Smooth muscle cell (in vitro differentiated cells): ENCODE measurements at regions not wholly inside any gene's neighbourhood (a gene's known extent, or its start where the extent isn't known, plus 50 kb on each side); places are given as distances from the start of the nearest gene placed in this dataset.

ENCODE experiments used
- DNase-seq: peaks from one replicate; lab custom pipeline; 2025; ENCODE audit not compliant: unreplicated experiment; lab: John Stamatoyannopoulos, UW
- H2AFZ ChIP-seq: fragments of 200-600 bp; sonication (generic); 2 replicates; pipeline ENCODE4 v1.6.0; 2016; ENCODE audit warnings: antibody characterized with exemption, low read depth, mild to moderate bottlenecking
- H3F3A ChIP-seq: fragments of 200-600 bp; sonication (generic); 2 replicates; pipeline ENCODE4 v1.6.0; 2017; ENCODE audit warnings: antibody characterized with exemption, low read depth
- H3K27ac ChIP-seq: fragments of 200-600 bp; sonication (generic); 2 replicates; pipeline ENCODE4 v1.5.1; 2016; ENCODE audit warnings: low read depth, mild to moderate bottlenecking
- H3K27me3 ChIP-seq: fragments of 200-600 bp; sonication (generic); 2 replicates; pipeline ENCODE4 v1.6.1; 2016; ENCODE audit warnings: low read depth, mild to moderate bottlenecking
- H3K36me3 ChIP-seq: fragments of 200-600 bp; sonication (generic); 2 replicates; pipeline ENCODE4 v1.5.1; 2016; ENCODE audit warnings: low read depth
- H3K4me1 ChIP-seq: fragments of 200-600 bp; sonication (generic); 2 replicates; pipeline ENCODE4 v1.5.1; 2016; ENCODE audit warnings: low read depth
- H3K4me2 ChIP-seq: fragments of 200-600 bp; sonication (generic); 2 replicates; pipeline ENCODE4 v1.6.0; 2016; ENCODE audit warnings: mild to moderate bottlenecking
- H3K4me3 ChIP-seq: fragments of 200-600 bp; sonication (generic); 2 replicates; pipeline ENCODE4 v1.5.1; 2016; ENCODE audit warnings: mild to moderate bottlenecking
- H3K79me2 ChIP-seq: fragments of 200-600 bp; sonication (generic); 2 replicates; pipeline ENCODE4 v1.6.0; 2016; ENCODE audit warnings: low read depth, mild to moderate bottlenecking
- H3K9ac ChIP-seq: fragments of 200-600 bp; sonication (generic); 2 replicates; pipeline ENCODE4 v1.6.0; 2016; ENCODE audit warnings: low read depth
- H3K9me3 ChIP-seq: fragments of 200-600 bp; sonication (generic); replicated peaks from 2 replicates; pipeline ENCODE4 v1.5.1; 2016; ENCODE audit warnings: low read depth
- H4K20me1 ChIP-seq: fragments of 200-600 bp; sonication (generic); 2 replicates; pipeline ENCODE4 v1.6.0; 2016; ENCODE audit warnings: low read depth
- CTCF ChIP-seq: fragments of 200-600 bp; sonication (generic); IDR thresholded peaks from 2 replicates; pipeline ENCODE4 v1.5.1; 2017; ENCODE audit warnings: borderline replicate concordance, mild to moderate bottlenecking, antibody characterized with exemption; ENCODE audit not compliant: insufficient read depth, poor library complexity, severe bottlenecking
- WGBS: methylation state at CpG from one replicate; pipeline ENCODE4 v1.1.7; 2016; ENCODE audit warnings: low lambda C conversion rate; 5-methylcytosine and 5-hydroxymethylcytosine counted together

GRCh38 chr4:155612074-155612473 is 54.6 kb upstream of the GUCY1A1 start:
- no peaks in the 10 kb centered on the region for H3K36me3 ChIP-seq
- no peak overlapping the region for H3K9ac ChIP-seq
- H3F3A ChIP-seq = peaks cover 30% of the 10 kb centered on the region
- H3K27me3 ChIP-seq = no peaks in the 10 kb centered on the region
- H3K4me2 ChIP-seq = no peak overlapping the region
- peak overlapping the region; percentile 64 for H3K27ac ChIP-seq
- no peaks in the 10 kb centered on the region for H3K79me2 ChIP-seq
- H3K4me1 ChIP-seq = peaks cover 44% of the 10 kb centered on the region
- no peak for TF ChIP-seq CTCF
- no peaks in the 10 kb centered on the region for H4K20me1 ChIP-seq
- 59% methylated on average over 2 of the region's 2 CpGs for WGBS
- DNase-seq = no peak
- H3K9me3 ChIP-seq = no peaks in the 10 kb centered on the region
- no peak overlapping the region for H3K4me3 ChIP-seq
- H2AFZ ChIP-seq = no peak overlapping the region

- H3K79me2 ChIP-seq = no peaks in the 10 kb centered on the region
Measured at GRCh38 chr4:155611501-155611900, 55.1 kb upstream of the GUCY1A1 start.

GRCh38 chr4:155610143-155610542 is 56.5 kb upstream of the GUCY1A1 start:
- no peak for TF ChIP-seq CTCF
- Histone ChIP-seq H3K27me3 (no peaks in the 10 kb centered on the region), H3K9ac (no peak overlapping the region), H3K9me3 (no peaks in the 10 kb centered on the region), H2AFZ (no peak overlapping the region), H4K20me1 (no peaks in the 10 kb centered on the region), H3K27ac (peak overlapping the region; percentile 91), H3K4me2 (peak overlapping the region; percentile 60), H3F3A (peaks cover 22% of the 10 kb centered on the region), H3K36me3 (no peaks in the 10 kb centered on the region), H3K4me1 (peaks cover 26% of the 10 kb centered on the region), H3K4me3 (no peak overlapping the region), H3K79me2 (no peaks in the 10 kb centered on the region)
- 83% methylated on average over 5 of the region's 5 CpGs for WGBS
- DNase-seq = no peak

More at GRCh38 chr4:155611501-155611900, 55.1 kb upstream of the GUCY1A1 start:
- H3K4me2 ChIP-seq = no peak overlapping the region
- peaks cover 38% of the 10 kb centered on the region for H3K4me1 ChIP-seq
- H3F3A ChIP-seq = peaks cover 29% of the 10 kb centered on the region
- H4K20me1 ChIP-seq = no peaks in the 10 kb centered on the region
- H2AFZ ChIP-seq = no peak overlapping the region
- no peaks in the 10 kb centered on the region for H3K27me3 ChIP-seq
- WGBS = 44% methylated on average over 4 of the region's 4 CpGs
- no peak for TF ChIP-seq CTCF
- H3K4me3 ChIP-seq = no peak overlapping the region
- H3K9ac ChIP-seq = no peak overlapping the region
- H3K9me3 ChIP-seq = no peaks in the 10 kb centered on the region
- peak overlapping the region; percentile 64 for H3K27ac ChIP-seq
- H3K36me3 ChIP-seq = no peaks in the 10 kb centered on the region
- no peak for DNase-seq

GRCh38 chr4:155609455-155610059 is 57.1 kb upstream of the GUCY1A1 start:
- Histone ChIP-seq H3K9ac (peak overlapping the region; percentile 46), H3K36me3 (no peaks in the 10 kb centered on the region), H3K27me3 (no peaks in the 10 kb centered on the region), H3K4me2 (peak overlapping the region; percentile 71), H3K27ac (peak overlapping the region; percentile 91), H3F3A (peaks cover 21% of the 10 kb centered on the region), H3K79me2 (no peaks in the 10 kb centered on the region), H3K4me1 (peaks cover 24% of the 10 kb centered on the region), H3K9me3 (no peaks in the 10 kb centered on the region), H2AFZ (no peak overlapping the region), H4K20me1 (no peaks in the 10 kb centered on the region), H3K4me3 (no peak overlapping the region)
- DNase-seq = no peak
- WGBS = 92% methylated on average over 1 of the region's 1 CpG
- TF ChIP-seq CTCF = no peak
